HL-60 (cell line): ENCODE measurements at regions not wholly inside any gene's neighbourhood (a gene's known extent, or its start where the extent isn't known, plus 50 kb on each side); places are given as distances from the start of the nearest gene placed in this dataset.

Experiments
- DNase-seq, 2 experiments: peaks; one replicate each; pipeline ENCODE4 v3.0.0-alpha.2; 2010 to 2020; ENCODE audit warnings: low read depth in 1 of 2, low spot score in 1 of 2
- H3K27ac ChIP-seq: fragments of 250-450 bp; sonication (Bioruptor Pico); replicated peaks from 2 replicates; pipeline ENCODE4 v1.5.1; 2020; ENCODE audit warnings: mild to moderate bottlenecking, moderate library complexity
- H3K27me3 ChIP-seq: fragments of 250-450 bp; sonication (Bioruptor Pico); 2 replicates; pipeline ENCODE4 v1.5.1; 2021; ENCODE audit warnings: mild to moderate bottlenecking, moderate library complexity; ENCODE audit not compliant: insufficient read depth, poor library complexity, severe bottlenecking
- H3K4me3 ChIP-seq: replicated peaks from 2 replicates; pipeline ENCODE4 v1.5.1; 2011; ENCODE audit warnings: mild to moderate bottlenecking, control low read depth, low read length; ENCODE audit not compliant: insufficient read depth
- CTCF ChIP-seq: IDR thresholded peaks from one replicate; pipeline ENCODE4 v1.5.1; 2011; ENCODE audit warnings: low read length, control low read depth, inconsistent platforms; ENCODE audit not compliant: insufficient read depth
- GABPA ChIP-seq: IDR thresholded peaks from 2 replicates; pipeline ENCODE4 v1.6.1; 2012; ENCODE audit warnings: low read depth
- POLR2AphosphoS5 ChIP-seq: IDR thresholded peaks from 2 replicates; pipeline ENCODE4 v1.6.1; 2012; ENCODE audit warnings: low read depth
- REST ChIP-seq: IDR thresholded peaks from 2 replicates; pipeline ENCODE4 v1.6.1; 2012; ENCODE audit warnings: low read depth; ENCODE audit not compliant: insufficient replicate concordance
- SPI1 ChIP-seq: IDR thresholded peaks from 2 replicates; pipeline ENCODE4 v1.6.1; 2012; ENCODE audit warnings: low read depth, mild to moderate bottlenecking, borderline replicate concordance

- DNase-seq = no peak
- H3K4me3 ChIP-seq = no peak overlapping the region
- no peak overlapping the region for H3K27ac ChIP-seq
- H3K27me3 ChIP-seq = no peaks in the 10 kb centered on the region
- TF ChIP-seq SPI1 (no peak), REST (no peak), CTCF (no peak), GABPA (no peak), POLR2AphosphoS5 (no peak)
These were observed 291.1 kb upstream of the ADAMTS5 start for GRCh38 chr21:27257908-27258556.

GRCh38 chr21:27257226-27257625 is 290.3 kb upstream of the ADAMTS5 start:
- Histone ChIP-seq H3K4me3 (no peak overlapping the region), H3K27ac (no peak overlapping the region), H3K27me3 (no peaks in the 10 kb centered on the region)
- TF ChIP-seq SPI1 = no peak
- TF ChIP-seq GABPA = no peak
- no peak for TF ChIP-seq REST
- no peak for TF ChIP-seq POLR2AphosphoS5
- no peak for TF ChIP-seq CTCF
- no peak for DNase-seq

- DNase-seq = no peak
- Histone ChIP-seq H3K27ac (no peak overlapping the region), H3K4me3 (no peak overlapping the region), H3K27me3 (no peaks in the 10 kb centered on the region)
- TF ChIP-seq REST = no peak
- no peak for TF ChIP-seq SPI1
- no peak for TF ChIP-seq GABPA
- no peak for TF ChIP-seq CTCF
- TF ChIP-seq POLR2AphosphoS5 = no peak
These were observed 284.9 kb upstream of the ADAMTS5 start for GRCh38 chr21:27251752-27252151.
